Activated naive CD8-positive, alpha-beta T cell treated with anti-CD3 and anti-CD28 coated beads for 36 hours (primary cell): ENCODE measurements at regions not wholly inside any gene's neighbourhood (a gene's known extent, or its start where the extent isn't known, plus 50 kb on each side); places are given as distances from the start of the nearest gene placed in this dataset.

ENCODE experiments used
- DNase-seq: peaks from one replicate; pipeline ENCODE4 v3.0.0; 2021
- H3K27ac Mint-ChIP-seq: one replicate; pipeline ENCODE4 v1.8.0; 2022; ENCODE audit warnings: mild to moderate bottlenecking, moderate library complexity, mixed read lengths
- H3K27me3 Mint-ChIP-seq: one replicate; pipeline ENCODE4 v1.8.0; 2022; ENCODE audit warnings: mild to moderate bottlenecking, mixed read lengths
- H3K36me3 Mint-ChIP-seq: one replicate; pipeline ENCODE4 v1.8.0; 2021; ENCODE audit warnings: mild to moderate bottlenecking, mixed read lengths
- H3K4me1 Mint-ChIP-seq: one replicate; pipeline ENCODE4 v1.8.0; 2021; ENCODE audit warnings: mixed read lengths
- H3K4me3 Mint-ChIP-seq: one replicate; pipeline ENCODE4 v1.8.0; 2022; ENCODE audit warnings: mild to moderate bottlenecking, moderate library complexity, mixed read lengths
- H3K9me3 Mint-ChIP-seq: one replicate; pipeline ENCODE4 v1.8.0; 2022; ENCODE audit warnings: mixed read lengths

GRCh38 chr13:99859178-99860177, 112.1 kb downstream of the ZIC5 start:
- Mint-ChIP-seq H3K9me3 (no peaks in the 10 kb centered on the region), H3K4me3 (no peak overlapping the region), H3K27ac (peak overlapping the region; percentile 59), H3K36me3 (peaks cover 8% of the 10 kb centered on the region), H3K4me1 (peaks cover 23% of the 10 kb centered on the region), H3K27me3 (peaks cover 14% of the 10 kb centered on the region)
- peak; percentile 78 for DNase-seq

- DNase-seq: no peak
- Mint-ChIP-seq H3K4me1 (peaks cover 23% of the 10 kb centered on the region), H3K9me3 (no peaks in the 10 kb centered on the region), H3K36me3 (peaks cover 6% of the 10 kb centered on the region), H3K27me3 (peaks cover 14% of the 10 kb centered on the region), H3K27ac (no peak overlapping the region), H3K4me3 (no peak overlapping the region)
These were observed 113.8 kb downstream of the ZIC5 start for GRCh38 chr13:99857738-99858137.

GRCh38 chr13:99855526-99856420, 115.8 kb downstream of the ZIC5 start:
- Mint-ChIP-seq H3K27ac (no peak overlapping the region), H3K4me1 (peaks cover 21% of the 10 kb centered on the region), H3K4me3 (no peak overlapping the region), H3K27me3 (peaks cover 14% of the 10 kb centered on the region), H3K9me3 (no peaks in the 10 kb centered on the region), H3K36me3 (peaks cover 6% of the 10 kb centered on the region)
- no peak for DNase-seq

- DNase-seq: no peak
- Mint-ChIP-seq H3K36me3 (peaks cover 6% of the 10 kb centered on the region), H3K27me3 (peaks cover 14% of the 10 kb centered on the region), H3K4me3 (no peak overlapping the region), H3K4me1 (peaks cover 13% of the 10 kb centered on the region), H3K9me3 (no peaks in the 10 kb centered on the region), H3K27ac (no peak overlapping the region)
These were observed 117.2 kb downstream of the ZIC5 start for GRCh38 chr13:99854366-99854765.

GRCh38 chr13:99847318-99847750, 124.2 kb downstream of the ZIC5 start:
- Mint-ChIP-seq H3K4me3 (no peak overlapping the region), H3K27me3 (no peaks in the 10 kb centered on the region), H3K9me3 (no peaks in the 10 kb centered on the region), H3K27ac (no peak overlapping the region), H3K36me3 (no peaks in the 10 kb centered on the region), H3K4me1 (no peaks in the 10 kb centered on the region)
- no peak for DNase-seq

- Mint-ChIP-seq H3K36me3 (no peaks in the 10 kb centered on the region), H3K9me3 (no peaks in the 10 kb centered on the region), H3K4me1 (no peaks in the 10 kb centered on the region), H3K27ac (no peak overlapping the region), H3K4me3 (no peak overlapping the region), H3K27me3 (no peaks in the 10 kb centered on the region)
- no peak for DNase-seq
These were observed 126.2 kb downstream of the ZIC5 start for GRCh38 chr13:99845161-99845874.

- no peak overlapping the region for H3K4me3 Mint-ChIP-seq
- no peak overlapping the region for H3K27ac Mint-ChIP-seq
- H3K27me3 Mint-ChIP-seq: no peaks in the 10 kb centered on the region
- no peaks in the 10 kb centered on the region for H3K9me3 Mint-ChIP-seq
- H3K36me3 Mint-ChIP-seq: no peaks in the 10 kb centered on the region
- no peaks in the 10 kb centered on the region for H3K4me1 Mint-ChIP-seq
- no peak for DNase-seq
These were observed 127.1 kb downstream of the ZIC5 start for GRCh38 chr13:99844421-99844820.

- Mint-ChIP-seq H3K27ac (no peak overlapping the region), H3K36me3 (no peaks in the 10 kb centered on the region), H3K27me3 (no peaks in the 10 kb centered on the region), H3K4me3 (no peak overlapping the region), H3K4me1 (no peaks in the 10 kb centered on the region), H3K9me3 (no peaks in the 10 kb centered on the region)
- no peak for DNase-seq
These were observed 127.7 kb downstream of the ZIC5 start for GRCh38 chr13:99843872-99844271.

GRCh38 chr13:99842405-99842804, 129.2 kb downstream of the ZIC5 start:
- no peak overlapping the region for H3K27ac Mint-ChIP-seq
- H3K36me3 Mint-ChIP-seq: no peaks in the 10 kb centered on the region
- no peak for DNase-seq

GRCh38 chr13:99836291-99836690, 135.3 kb downstream of the ZIC5 start:
- Mint-ChIP-seq H3K4me3 (no peak overlapping the region), H3K27ac (no peak overlapping the region), H3K4me1 (peaks cover 4% of the 10 kb centered on the region), H3K27me3 (no peaks in the 10 kb centered on the region), H3K36me3 (no peaks in the 10 kb centered on the region), H3K9me3 (no peaks in the 10 kb centered on the region)
- no peak for DNase-seq

More at GRCh38 chr13:99842405-99842804, 129.2 kb downstream of the ZIC5 start:
- Mint-ChIP-seq H3K27me3 (no peaks in the 10 kb centered on the region), H3K4me1 (no peaks in the 10 kb centered on the region), H3K4me3 (no peak overlapping the region), H3K9me3 (no peaks in the 10 kb centered on the region)

- Mint-ChIP-seq H3K27ac (no peak overlapping the region), H3K4me1 (peaks cover 4% of the 10 kb centered on the region), H3K27me3 (no peaks in the 10 kb centered on the region), H3K4me3 (no peak overlapping the region), H3K9me3 (no peaks in the 10 kb centered on the region), H3K36me3 (no peaks in the 10 kb centered on the region)
- no peak for DNase-seq
These were observed 136.1 kb downstream of the ZIC5 start for GRCh38 chr13:99835442-99835841.

- Mint-ChIP-seq H3K9me3 (no peaks in the 10 kb centered on the region), H3K4me1 (peaks cover 4% of the 10 kb centered on the region), H3K27ac (no peak overlapping the region), H3K27me3 (no peaks in the 10 kb centered on the region), H3K4me3 (no peak overlapping the region), H3K36me3 (no peaks in the 10 kb centered on the region)
- no peak for DNase-seq
These were observed 137.3 kb downstream of the ZIC5 start for GRCh38 chr13:99834246-99834645.

- Mint-ChIP-seq H3K36me3 (no peaks in the 10 kb centered on the region), H3K9me3 (no peaks in the 10 kb centered on the region), H3K27ac (no peak overlapping the region), H3K4me1 (peaks cover 4% of the 10 kb centered on the region), H3K27me3 (no peaks in the 10 kb centered on the region), H3K4me3 (no peak overlapping the region)
- no peak for DNase-seq
These were observed 139.2 kb downstream of the ZIC5 start for GRCh38 chr13:99832347-99832746.

- Mint-ChIP-seq H3K27me3 (no peaks in the 10 kb centered on the region), H3K4me1 (peaks cover 4% of the 10 kb centered on the region), H3K9me3 (no peaks in the 10 kb centered on the region), H3K27ac (no peak overlapping the region), H3K4me3 (no peak overlapping the region), H3K36me3 (no peaks in the 10 kb centered on the region)
- DNase-seq: no peak
These were observed 140.6 kb downstream of the ZIC5 start for GRCh38 chr13:99830931-99831330.
